IMR-90 (cell line): ENCODE measurements at regions not wholly inside any gene's neighbourhood (a gene's known extent, or its start where the extent isn't known, plus 50 kb on each side); places are given as distances from the start of the nearest gene placed in this dataset.

Source experiments
- BHLHE40 ChIP-seq: fragments of 150-350 bp; IDR thresholded peaks from 2 replicates; pipeline ENCODE4 v1.6.1; 2016; ENCODE audit warnings: mild to moderate bottlenecking, low read depth, low read length
- CEBPB ChIP-seq: IDR thresholded peaks from 2 replicates; pipeline ENCODE4 v1.6.1; 2012; ENCODE audit warnings: low read depth, low read length, improper control_type of control experiment
- CHD1 ChIP-seq: IDR thresholded peaks from 2 replicates; pipeline ENCODE4 v1.6.1; 2012; ENCODE audit warnings: low read depth, low read length, improper control_type of control experiment
- MAFK ChIP-seq: IDR thresholded peaks from 2 replicates; pipeline ENCODE4 v1.6.1; 2012; ENCODE audit warnings: low read depth, low read length, improper control_type of control experiment
- MAZ ChIP-seq: IDR thresholded peaks from 2 replicates; pipeline ENCODE4 v1.6.1; 2012; ENCODE audit warnings: low read depth, mild to moderate bottlenecking, low read length, improper control_type of control experiment, moderate library complexity, borderline replicate concordance
- MXI1 ChIP-seq: IDR thresholded peaks from 2 replicates; pipeline ENCODE4 v1.6.1; 2012; ENCODE audit warnings: low read depth, mild to moderate bottlenecking, low read length, moderate library complexity, borderline replicate concordance
- POLR2A ChIP-seq: IDR thresholded peaks from 2 replicates; pipeline ENCODE4 v1.6.1; 2012; ENCODE audit warnings: mild to moderate bottlenecking, low read depth, low read length
- RAD21 ChIP-seq: IDR thresholded peaks from 2 replicates; pipeline ENCODE4 v1.6.1; 2012; ENCODE audit warnings: low read length, improper control_type of control experiment
- RCOR1 ChIP-seq: IDR thresholded peaks from 2 replicates; pipeline ENCODE4 v1.6.1; 2012; ENCODE audit warnings: mild to moderate bottlenecking, low read length, improper control_type of control experiment; ENCODE audit not compliant: insufficient replicate concordance
- RFX5 ChIP-seq: IDR thresholded peaks from 2 replicates; pipeline ENCODE4 v1.8.0; 2012; ENCODE audit warnings: low read depth, mild to moderate bottlenecking, low read length, moderate library complexity
- SMC3 ChIP-seq: fragments of 150-350 bp; IDR thresholded peaks from 2 replicates; pipeline ENCODE4 v1.6.1; 2016; ENCODE audit warnings: low read depth, mild to moderate bottlenecking, antibody characterized with exemption, low read length, moderate library complexity
- TF ChIP-seq, protein P1 (sequence below): conservative IDR thresholded peaks from 2 replicates; pipeline ENCODE4 v1.5.1; 2012; ENCODE audit warnings: mild to moderate bottlenecking, low read depth, low read length, improper control_type of control experiment
- TF ChIP-seq, protein P2 (sequence below): fragments of 150-350 bp; IDR thresholded peaks from 2 replicates; pipeline ENCODE4 v1.6.1; 2016; ENCODE audit warnings: low read depth, mild to moderate bottlenecking, low read length, moderate library complexity, borderline replicate concordance

- TF ChIP-seq, protein P1, sequence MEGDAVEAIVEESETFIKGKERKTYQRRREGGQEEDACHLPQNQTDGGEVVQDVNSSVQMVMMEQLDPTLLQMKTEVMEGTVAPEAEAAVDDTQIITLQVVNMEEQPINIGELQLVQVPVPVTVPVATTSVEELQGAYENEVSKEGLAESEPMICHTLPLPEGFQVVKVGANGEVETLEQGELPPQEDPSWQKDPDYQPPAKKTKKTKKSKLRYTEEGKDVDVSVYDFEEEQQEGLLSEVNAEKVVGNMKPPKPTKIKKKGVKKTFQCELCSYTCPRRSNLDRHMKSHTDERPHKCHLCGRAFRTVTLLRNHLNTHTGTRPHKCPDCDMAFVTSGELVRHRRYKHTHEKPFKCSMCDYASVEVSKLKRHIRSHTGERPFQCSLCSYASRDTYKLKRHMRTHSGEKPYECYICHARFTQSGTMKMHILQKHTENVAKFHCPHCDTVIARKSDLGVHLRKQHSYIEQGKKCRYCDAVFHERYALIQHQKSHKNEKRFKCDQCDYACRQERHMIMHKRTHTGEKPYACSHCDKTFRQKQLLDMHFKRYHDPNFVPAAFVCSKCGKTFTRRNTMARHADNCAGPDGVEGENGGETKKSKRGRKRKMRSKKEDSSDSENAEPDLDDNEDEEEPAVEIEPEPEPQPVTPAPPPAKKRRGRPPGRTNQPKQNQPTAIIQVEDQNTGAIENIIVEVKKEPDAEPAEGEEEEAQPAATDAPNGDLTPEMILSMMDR, result no peak
- TF ChIP-seq SMC3 (no peak), RAD21 (no peak), MXI1 (no peak), MAFK (no peak), MAZ (no peak), BHLHE40 (no peak), CEBPB (no peak), POLR2A (no peak), RCOR1 (no peak), RFX5 (no peak), CHD1 (no peak)
- TF ChIP-seq, protein P2, sequence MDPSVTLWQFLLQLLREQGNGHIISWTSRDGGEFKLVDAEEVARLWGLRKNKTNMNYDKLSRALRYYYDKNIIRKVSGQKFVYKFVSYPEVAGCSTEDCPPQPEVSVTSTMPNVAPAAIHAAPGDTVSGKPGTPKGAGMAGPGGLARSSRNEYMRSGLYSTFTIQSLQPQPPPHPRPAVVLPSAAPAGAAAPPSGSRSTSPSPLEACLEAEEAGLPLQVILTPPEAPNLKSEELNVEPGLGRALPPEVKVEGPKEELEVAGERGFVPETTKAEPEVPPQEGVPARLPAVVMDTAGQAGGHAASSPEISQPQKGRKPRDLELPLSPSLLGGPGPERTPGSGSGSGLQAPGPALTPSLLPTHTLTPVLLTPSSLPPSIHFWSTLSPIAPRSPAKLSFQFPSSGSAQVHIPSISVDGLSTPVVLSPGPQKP, result no peak
Observed at GRCh38 chr2:205860885-205861284, 178.6 kb downstream of the NRP2 start.
